COR-L47 (cell line): ENCODE measurements at regions not wholly inside any gene's neighbourhood (a gene's known extent, or its start where the extent isn't known, plus 50 kb on each side); places are given as distances from the start of the nearest gene placed in this dataset.

Source experiments
- DNase-seq: peaks from one replicate; lab custom pipeline; 2025; lab: John Stamatoyannopoulos, UW

DNA sequence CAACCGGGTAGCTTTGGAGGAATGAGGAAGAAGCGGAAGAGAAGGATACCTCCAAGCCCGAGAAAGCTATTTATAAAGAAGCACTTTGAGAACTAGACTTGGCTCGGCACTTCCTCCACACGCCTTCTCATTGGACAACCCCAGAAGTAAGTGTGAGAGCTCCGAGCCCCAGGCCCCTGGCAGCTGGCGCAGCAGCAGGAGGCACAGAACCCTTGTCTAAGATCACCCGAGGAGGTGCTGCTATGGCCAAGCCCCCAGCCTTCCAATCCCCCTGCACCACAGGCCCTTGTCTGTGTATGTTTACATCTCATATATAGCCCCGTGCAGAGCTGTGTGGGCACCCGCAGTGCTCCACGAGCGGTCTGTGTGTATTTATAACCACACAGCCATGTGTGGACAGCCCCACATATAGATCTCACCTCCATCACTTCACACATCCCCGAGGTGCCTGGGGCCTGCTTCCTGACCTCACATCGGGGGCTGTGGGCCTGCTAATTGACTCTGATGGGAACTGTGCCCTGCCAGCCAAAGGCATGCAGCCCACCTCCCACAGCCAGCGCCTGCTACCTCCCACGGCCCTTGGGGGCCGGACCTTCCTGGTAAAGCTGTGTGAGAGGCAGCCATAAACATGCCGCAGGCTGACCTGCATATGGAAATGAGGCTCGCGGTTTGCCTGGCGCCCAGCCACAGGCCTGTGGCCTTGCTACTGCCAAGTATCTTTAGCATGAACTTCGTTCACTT is 96.1 kb downstream of the C17orf67 start:
- DNase-seq = no peak

DNA sequence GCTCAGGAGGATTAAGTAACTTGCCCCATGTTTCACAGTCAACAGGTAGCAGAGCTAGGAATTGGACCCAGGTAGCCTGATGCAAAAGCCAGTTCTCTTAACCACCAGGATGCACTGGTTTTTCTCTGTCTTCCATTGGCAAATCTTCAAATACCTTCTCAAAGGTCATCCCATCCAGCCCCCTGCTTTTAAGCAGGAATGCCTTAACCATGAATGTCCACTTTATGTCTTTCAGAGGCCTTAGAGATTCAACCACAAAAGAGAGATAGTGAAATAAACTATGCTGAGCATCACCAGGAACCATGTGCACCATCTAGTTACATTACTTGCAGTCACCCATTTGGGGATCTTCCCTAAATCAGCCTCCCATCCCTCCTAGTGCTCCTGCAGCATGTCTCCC is 94.3 kb downstream of the C17orf67 start:
- no peak for DNase-seq

DNA sequence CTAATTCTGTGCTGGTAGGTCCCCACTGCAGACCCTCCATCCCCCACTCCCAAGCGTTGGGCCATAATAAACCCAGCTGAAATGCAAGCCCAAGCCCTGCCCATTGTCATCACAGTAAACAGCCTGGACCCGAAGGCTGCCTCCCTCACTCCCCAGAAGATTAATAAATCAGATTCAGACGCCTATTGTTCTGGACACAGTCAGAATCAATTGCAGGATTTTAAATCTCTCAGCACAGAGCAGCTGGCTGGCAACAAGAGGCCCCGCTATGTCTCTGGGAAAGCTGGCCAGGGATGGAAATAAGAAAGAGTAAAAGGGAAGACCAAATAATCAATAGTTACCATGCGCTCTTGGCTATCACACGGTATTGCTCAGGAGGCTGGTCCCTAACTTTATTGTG is 93.9 kb downstream of the C17orf67 start:
- no peak for DNase-seq

DNA sequence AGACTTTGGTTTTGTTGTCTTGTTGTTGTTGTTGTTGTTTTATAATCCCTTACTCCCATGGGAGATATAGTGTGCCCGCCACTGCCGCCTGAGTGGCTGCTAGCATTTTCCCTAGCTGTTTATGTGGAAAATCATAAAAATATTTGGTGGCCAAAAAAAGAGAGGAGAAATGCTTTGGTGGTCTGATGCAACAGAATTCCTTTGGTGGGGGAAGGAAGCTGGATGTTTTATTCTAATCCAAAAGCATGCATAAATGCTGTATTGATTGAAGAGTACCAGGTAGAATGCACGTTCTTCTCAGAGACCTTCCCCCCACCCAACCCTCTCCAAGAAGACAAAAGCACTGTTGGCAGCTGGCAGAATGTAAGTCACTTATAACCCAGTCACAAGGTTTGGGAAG is 93.2 kb downstream of the C17orf67 start:
- no peak for DNase-seq
